ENCODE measurements at regions not wholly inside any gene's neighbourhood (a gene's known extent, or its start where the extent isn't known, plus 50 kb on each side); places are given as distances from the start of the nearest gene placed in this dataset.
A peak's percentile ranks its signal among the peaks of the same experiment; 100 is the strongest.

DNA sequence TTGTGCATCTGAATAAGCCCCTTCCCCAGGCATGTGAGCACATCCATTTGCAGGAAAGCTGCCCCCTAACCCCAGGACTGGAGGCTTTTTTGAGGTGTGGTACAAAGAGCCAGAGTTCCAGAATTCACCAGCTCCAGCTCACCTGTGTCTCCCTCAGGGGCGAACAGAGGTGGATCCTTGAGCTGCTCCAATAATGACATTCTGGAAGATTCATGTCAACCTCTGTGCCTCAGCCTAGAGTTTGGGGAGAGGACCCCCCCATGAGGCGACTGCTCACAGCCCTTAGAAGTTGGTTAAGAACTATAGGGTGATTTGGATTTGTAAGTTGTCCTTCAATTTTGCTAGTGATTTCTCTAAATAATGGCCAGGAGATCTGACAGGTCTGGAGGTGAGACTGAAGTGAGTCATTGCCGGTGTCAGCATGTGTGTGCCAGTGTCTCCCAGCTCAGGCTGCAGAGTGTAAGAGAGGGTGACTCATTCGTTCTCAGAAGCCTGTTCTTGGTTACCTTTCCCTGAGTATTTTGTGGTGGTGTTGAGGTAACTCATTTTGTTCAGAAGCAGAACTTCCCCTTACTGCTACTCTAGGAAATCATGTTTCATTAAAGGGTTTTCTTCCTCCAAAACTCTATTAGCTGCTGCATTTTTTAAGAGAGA lies 136.9 kb upstream of the TOPAZ1 start:
- Histone ChIP-seq H3K4me2 (ENCODE audit: control insufficient read depth, extremely low read depth, insufficient read depth, low read depth, low read length) (peak overlapping the region; percentile 73), H3K9me3 (ENCODE audit: control insufficient read depth, low read depth, low read length) (no peaks in the 10 kb centered on the region), H3K27ac (ENCODE audit: control insufficient read depth, insufficient read depth, low read length) (peak overlapping the region; percentile 37), H2AFZ (ENCODE audit: control insufficient read depth, low read length) (no peak overlapping the region), H4K20me1 (ENCODE audit: control insufficient read depth, extremely low read depth, insufficient read depth, low read length) (no peaks in the 10 kb centered on the region), H3K79me2 (ENCODE audit: control insufficient read depth, insufficient read depth, low read length) (no peaks in the 10 kb centered on the region), H3K4me1 (ENCODE audit: control insufficient read depth, extremely low read depth, insufficient read depth, low read length) (peaks cover 24% of the 10 kb centered on the region), H3K4me3 (ENCODE audit: control insufficient read depth in 2 of 3, extremely low read depth in 1 of 3, insufficient read depth in 2 of 3, low read depth in 1 of 3, low read length in 3 of 3) (no peak overlapping the region), H3K36me3 (ENCODE audit: control insufficient read depth in 2 of 2, extremely low read depth in 1 of 2, insufficient read depth in 2 of 2, low read length in 2 of 2) (no peaks in the 10 kb centered on the region), H3K27me3 (ENCODE audit: control insufficient read depth, extremely low read depth, insufficient read depth, low read length) (no peaks in the 10 kb centered on the region), H3K9ac (ENCODE audit: control insufficient read depth, extremely low read depth, insufficient read depth, low read length) (peak overlapping the region; percentile 16), H3K9me1 (ENCODE audit: control insufficient read depth, extremely low read depth, insufficient read depth, low read length) (no peaks in the 10 kb centered on the region)
- dilution Hi-C loops (cut with MboI; ENCODE audit: extremely low pct_ligation_motif_present, low sequenced_read_pairs) = no loop called here
- no peak for TF ChIP-seq CTCF (optimal IDR thresholded peaks at IDR 0.05 in 1 of 3, IDR thresholded peaks at IDR 0.05 in 1 of 3, conservative IDR thresholded peaks at IDR 0.05 in 1 of 3; ENCODE audit: extremely low read depth in 1 of 3, insufficient read depth in 2 of 3, low read length in 3 of 3)
- TF ChIP-seq EZH2 (IDR thresholded peaks at IDR 0.05; ENCODE audit: low read length) = no peak
- DNase-seq (ENCODE audit: low read depth, low spot score) (peak; percentile 76), FAIRE-seq (peak; percentile 100)

GRCh38 chr3:44105571-44105970 lies 136.1 kb upstream of the TOPAZ1 start:
- H3K79me2 ChIP-seq (ENCODE audit: control insufficient read depth, insufficient read depth, low read length) = no peaks in the 10 kb centered on the region
- no peak overlapping the region for H2AFZ ChIP-seq (ENCODE audit: control insufficient read depth, low read length)
- H3K4me3 ChIP-seq (ENCODE audit: control insufficient read depth in 2 of 3, extremely low read depth in 1 of 3, insufficient read depth in 2 of 3, low read depth in 1 of 3, low read length in 3 of 3) = no peak overlapping the region
- H3K4me2 ChIP-seq (ENCODE audit: control insufficient read depth, extremely low read depth, insufficient read depth, low read depth, low read length) = peak overlapping the region; percentile 73
- no peak for TF ChIP-seq EZH2 (IDR thresholded peaks at IDR 0.05; ENCODE audit: low read length)
- no peak for TF ChIP-seq CTCF (optimal IDR thresholded peaks at IDR 0.05 in 1 of 3, IDR thresholded peaks at IDR 0.05 in 1 of 3, conservative IDR thresholded peaks at IDR 0.05 in 1 of 3; ENCODE audit: extremely low read depth in 1 of 3, insufficient read depth in 2 of 3, low read length in 3 of 3)
- H3K27ac ChIP-seq (ENCODE audit: control insufficient read depth, insufficient read depth, low read length) = peak overlapping the region; percentile 37
- dilution Hi-C loops (cut with MboI; ENCODE audit: extremely low pct_ligation_motif_present, low sequenced_read_pairs) = no loop called here
- no peaks in the 10 kb centered on the region for H3K36me3 ChIP-seq (ENCODE audit: control insufficient read depth in 2 of 2, extremely low read depth in 1 of 2, insufficient read depth in 2 of 2, low read length in 2 of 2)
- H3K9ac ChIP-seq (ENCODE audit: control insufficient read depth, extremely low read depth, insufficient read depth, low read length) = no peak overlapping the region
- no peak for FAIRE-seq
- no peaks in the 10 kb centered on the region for H3K9me1 ChIP-seq (ENCODE audit: control insufficient read depth, extremely low read depth, insufficient read depth, low read length)
- DNase-seq (ENCODE audit: low read depth, low spot score) = no peak
- H3K4me1 ChIP-seq (ENCODE audit: control insufficient read depth, extremely low read depth, insufficient read depth, low read length) = peaks cover 24% of the 10 kb centered on the region
- H4K20me1 ChIP-seq (ENCODE audit: control insufficient read depth, extremely low read depth, insufficient read depth, low read length) = no peaks in the 10 kb centered on the region
- no peaks in the 10 kb centered on the region for H3K27me3 ChIP-seq (ENCODE audit: control insufficient read depth, extremely low read depth, insufficient read depth, low read length)
- no peaks in the 10 kb centered on the region for H3K9me3 ChIP-seq (ENCODE audit: control insufficient read depth, low read depth, low read length)

All from keratinocyte (primary cell).